GM21528 (cell line): ENCODE measurements at regions not wholly inside any gene's neighbourhood (a gene's known extent, or its start where the extent isn't known, plus 50 kb on each side); places are given as distances from the start of the nearest gene placed in this dataset.
"Not testable (repeated sequence)": the region's sequence is repeated elsewhere in the genome, so short reads cannot be mapped to it uniquely, and the experiment has no call there.

Experiments
- ATAC-seq: cut with Tn5 transposase; IDR thresholded peaks from one replicate; pipeline ENCODE4 v1.9.1; 2021; ENCODE audit warnings: mild to moderate bottlenecking, moderate library complexity; ENCODE audit not compliant: unreplicated experiment, low FRiP score

DNA sequence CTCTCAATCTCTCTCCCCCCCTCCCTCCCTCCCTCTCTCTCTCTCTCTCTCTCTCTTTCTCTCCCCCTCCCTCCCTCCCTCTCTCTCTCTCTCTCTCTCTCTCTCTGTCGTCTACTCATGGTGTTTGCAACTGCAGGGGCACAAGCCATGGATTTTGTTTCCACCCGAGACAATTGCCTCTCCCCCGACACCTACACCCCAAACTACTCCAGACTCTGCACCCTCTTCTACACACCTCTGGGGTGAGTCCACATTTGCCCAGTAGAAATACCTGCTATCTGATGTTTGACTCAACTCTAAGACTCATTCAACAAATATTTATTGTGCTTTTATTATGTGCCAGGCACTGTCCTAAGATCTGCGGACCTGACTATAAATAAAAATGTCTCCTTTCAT, 93.7 kb downstream of the TMEM17 start:
- no peak for ATAC-seq

GRCh38 chr2:62410926-62411456, 95.0 kb downstream of the TMEM17 start:
- no peak for ATAC-seq

- ATAC-seq, result no peak
These were observed 96.0 kb downstream of the TMEM17 start for GRCh38 chr2:62410015-62410453.

- no peak for ATAC-seq
These were observed 96.6 kb downstream of the TMEM17 start for GRCh38 chr2:62409442-62409841.

DNA sequence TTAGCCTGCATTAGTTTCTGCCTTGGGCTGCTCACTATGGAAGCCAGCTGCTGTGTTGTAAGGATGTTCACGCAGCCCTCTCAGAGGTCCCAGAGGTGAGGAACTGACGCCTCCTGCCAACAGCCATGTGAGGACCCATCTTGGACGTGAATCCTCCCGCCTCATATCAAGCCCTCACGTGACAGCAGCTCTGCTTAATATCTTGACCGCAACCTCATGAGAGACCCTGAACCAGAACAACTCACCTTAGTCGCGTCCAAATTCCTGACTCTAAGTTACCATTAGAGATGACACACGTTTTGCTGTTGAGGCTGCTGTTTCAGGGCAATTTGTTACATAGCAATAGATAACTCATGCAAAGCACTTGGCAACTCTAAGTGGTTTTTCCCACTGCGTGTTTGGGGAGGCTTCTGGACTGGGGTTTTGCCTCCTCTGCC, 97.7 kb downstream of the TMEM17 start:
- ATAC-seq, result no peak

DNA sequence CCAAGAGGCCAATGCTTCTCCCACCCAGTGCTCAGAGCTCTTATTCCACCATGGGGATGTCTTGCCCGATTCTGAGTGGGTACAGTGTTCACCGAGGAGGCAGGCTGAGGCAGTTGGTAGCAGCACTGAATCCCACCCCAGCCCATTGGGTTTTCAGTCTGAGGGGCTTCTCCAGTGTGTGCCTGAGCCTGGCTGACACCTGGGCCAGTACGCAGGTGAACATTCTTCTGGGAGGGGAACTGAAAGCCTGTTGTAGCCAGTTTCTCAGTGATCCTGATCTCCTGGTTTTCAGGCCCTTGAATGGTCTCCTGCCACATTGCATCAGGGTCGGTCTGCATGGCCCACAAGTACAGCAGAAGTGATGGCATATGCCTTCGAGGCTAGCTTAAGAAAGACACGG, 98.2 kb downstream of the TMEM17 start:
- ATAC-seq, result no peak

GRCh38 chr2:62407401-62407800, 98.6 kb downstream of the TMEM17 start:
- ATAC-seq, result no peak

DNA sequence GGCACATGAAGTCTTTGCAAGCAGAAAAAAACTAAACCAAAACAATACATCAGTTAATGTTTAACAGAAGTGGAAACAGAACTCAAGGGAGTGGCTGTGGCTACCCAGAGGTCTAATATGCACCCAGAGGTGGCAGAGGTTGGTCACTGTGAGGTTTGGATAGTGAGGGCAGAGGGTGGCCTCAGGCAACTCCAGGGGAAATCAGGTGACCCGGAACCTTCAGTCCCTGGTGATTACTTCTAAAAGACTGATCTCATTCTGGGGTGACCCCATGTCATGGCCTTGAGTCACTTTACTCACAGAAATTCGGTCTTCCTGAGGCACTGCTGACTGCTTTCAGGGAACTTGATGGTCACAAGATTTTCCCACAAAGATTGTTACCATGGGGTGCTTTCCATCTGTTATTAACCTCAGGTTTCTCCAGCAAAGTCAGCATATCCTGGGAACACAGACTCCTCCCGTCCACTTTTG, 99.4 kb downstream of the TMEM17 start:
- ATAC-seq, result no peak

DNA sequence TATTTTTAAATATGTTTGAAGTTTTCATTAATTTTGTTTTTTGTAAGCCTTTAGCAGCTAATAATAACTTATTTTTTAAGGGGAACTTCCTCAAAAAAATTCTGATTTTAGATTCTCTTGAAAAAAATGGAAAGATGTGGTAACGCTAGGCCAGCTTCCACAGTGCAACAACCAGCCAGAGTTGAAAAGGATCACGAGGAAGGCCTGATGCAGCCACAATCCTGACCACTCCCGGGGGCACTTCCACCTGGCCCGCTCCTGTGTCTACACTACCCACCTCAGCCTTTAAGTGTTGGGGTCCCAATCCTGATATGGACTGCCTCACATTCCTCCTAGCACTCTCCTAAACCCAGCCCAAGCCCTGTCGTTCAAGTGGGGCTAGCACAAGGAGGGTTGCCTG, 101.1 kb downstream of the TMEM17 start:
- ATAC-seq, result no peak

GRCh38 chr2:62402156-62402555, 103.8 kb downstream of the TMEM17 start:
- ATAC-seq, result no peak

DNA sequence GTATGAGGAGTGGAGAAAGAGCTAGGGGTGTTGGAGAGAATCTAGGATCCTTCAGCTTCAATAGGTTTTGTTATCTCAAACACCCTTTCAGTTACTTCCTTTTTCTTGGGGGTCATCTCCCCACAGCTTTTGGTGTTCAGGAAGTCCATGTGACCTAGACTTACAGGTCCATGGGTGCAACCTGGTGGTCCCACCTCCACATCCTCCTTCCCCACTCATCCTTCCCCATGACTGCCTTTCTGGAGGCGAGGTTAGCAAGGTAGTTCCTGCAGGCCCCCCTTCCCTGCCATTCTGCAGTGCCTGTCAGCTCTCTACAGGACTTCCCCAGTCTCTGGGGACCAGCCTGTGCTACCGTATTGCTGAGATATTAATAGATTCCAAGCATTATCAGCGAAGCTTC, 107.6 kb downstream of the TMEM17 start:
- ATAC-seq, result no peak

DNA sequence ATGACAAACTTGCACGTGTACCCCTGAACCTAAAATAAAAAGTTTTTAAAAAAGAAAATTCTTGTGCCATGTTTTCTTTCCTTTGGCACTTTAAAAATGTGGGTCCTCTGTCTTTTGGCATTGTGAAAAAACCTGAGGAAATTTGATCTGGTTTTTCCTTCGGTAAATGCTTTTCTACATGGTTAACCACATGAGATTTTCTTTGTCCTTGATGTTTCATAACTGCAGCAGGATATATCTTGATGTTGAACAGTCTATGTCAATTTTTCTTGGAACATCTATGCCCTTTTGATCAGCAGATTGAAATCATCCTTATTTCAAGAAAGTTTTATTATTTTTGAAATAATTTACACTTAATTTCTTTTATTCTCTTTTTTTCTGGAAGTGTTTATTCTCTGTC, 109.1 kb downstream of the TMEM17 start:
- no peak for ATAC-seq

GRCh38 chr2:62393293-62393692, 112.7 kb downstream of the TMEM17 start:
- no peak for ATAC-seq

DNA sequence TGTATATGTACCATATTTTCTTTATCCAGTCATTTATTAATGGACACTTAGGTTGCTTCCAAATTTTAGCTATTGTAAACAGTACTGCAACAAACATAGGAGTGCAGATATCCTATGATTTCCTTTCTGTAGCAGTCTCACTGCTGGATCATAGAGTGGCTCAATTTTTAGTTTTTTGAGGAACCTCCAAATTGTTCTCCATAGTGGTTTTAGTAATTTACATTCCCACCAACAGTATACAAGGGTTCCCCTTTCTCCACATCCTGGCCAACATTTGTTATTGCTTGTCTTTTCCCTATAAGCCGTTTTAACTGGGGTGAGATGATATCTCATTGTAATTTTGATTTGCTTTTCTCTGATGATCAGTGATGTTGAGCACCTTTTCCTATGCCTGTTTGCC, 114.3 kb downstream of the TMEM17 start:
- no peak for ATAC-seq

GRCh38 chr2:62386378-62386777, 119.6 kb downstream of the TMEM17 start:
- ATAC-seq, result not testable (repeated sequence)

DNA sequence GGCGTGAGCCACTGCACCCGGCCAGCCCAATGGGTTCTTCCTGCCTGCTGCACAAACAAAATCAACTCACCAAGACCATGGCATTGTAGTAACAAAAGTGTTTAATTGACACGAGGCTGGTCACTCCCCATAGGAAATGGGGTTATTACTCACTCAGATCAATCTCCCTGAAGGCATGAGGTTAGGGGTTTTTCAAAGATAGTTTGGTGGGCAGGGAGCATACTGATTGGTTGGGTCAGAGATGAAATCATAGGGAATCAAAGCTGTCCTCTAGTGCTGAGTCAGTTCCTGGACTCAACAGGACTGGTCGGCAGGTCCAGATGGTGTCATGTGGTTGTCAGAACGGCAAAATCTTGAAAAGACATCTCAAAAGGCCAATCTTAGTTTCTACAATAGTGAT, 122.1 kb downstream of the TMEM17 start:
- no peak for ATAC-seq

DNA sequence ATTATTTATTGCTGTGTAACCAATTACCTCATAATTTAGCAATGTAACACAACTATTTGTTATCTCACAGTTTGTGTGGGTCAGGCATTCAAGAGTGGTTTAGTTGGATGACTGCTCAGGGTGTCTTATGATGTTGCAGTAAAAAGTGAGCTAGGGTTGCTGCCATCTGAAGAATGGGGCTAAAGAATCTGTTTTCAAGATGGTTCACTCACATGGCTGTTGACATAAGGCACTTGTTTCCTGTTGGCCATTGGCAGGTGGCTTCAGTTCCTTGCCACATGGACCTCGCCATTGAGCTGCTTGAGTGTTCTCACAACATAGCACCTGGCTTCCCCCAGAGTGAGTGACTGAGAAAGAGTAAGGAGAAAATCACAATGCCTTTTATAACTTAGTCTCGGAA, 123.2 kb downstream of the TMEM17 start:
- ATAC-seq, result no peak

- ATAC-seq, result no peak
These were observed 123.9 kb downstream of the TMEM17 start for GRCh38 chr2:62382122-62382521.

DNA sequence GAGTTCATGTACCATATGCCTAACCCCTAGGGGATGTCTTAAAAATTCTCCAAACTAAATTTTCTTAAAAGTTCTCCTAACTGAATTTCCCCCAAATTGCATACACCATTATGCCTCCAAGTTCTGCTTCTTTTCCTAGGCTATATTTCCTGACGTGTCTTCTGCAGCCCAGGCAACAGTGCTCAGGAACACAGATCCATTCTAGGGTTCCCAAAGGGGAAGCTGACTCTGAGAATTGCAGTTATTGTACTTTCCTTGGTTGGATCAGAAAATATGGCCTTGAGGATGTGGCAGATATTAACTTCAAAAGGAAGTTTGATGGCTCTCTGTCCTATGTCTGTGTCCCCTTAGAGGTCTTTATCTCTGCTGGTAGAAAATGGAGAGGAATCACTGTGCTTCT, 124.3 kb downstream of the TMEM17 start:
- ATAC-seq, result no peak

- ATAC-seq, result no peak
These were observed 126.4 kb downstream of the TMEM17 start for GRCh38 chr2:62379566-62379965.

DNA sequence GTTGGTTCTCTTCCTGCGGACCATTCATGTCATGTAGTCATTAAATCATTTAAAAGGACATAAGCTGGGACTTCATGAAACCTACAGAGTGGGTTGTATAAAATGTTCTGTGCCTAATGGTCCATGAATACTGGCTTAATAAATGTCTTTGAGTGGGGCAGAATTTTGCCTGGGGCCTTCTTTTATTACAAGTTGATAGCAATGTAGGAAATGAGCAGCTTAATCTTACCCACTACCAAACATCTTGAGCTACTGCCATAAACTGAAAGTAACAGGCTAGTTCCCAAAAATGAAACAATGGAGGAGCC, 130.9 kb downstream of the TMEM17 start:
- ATAC-seq, result no peak

DNA sequence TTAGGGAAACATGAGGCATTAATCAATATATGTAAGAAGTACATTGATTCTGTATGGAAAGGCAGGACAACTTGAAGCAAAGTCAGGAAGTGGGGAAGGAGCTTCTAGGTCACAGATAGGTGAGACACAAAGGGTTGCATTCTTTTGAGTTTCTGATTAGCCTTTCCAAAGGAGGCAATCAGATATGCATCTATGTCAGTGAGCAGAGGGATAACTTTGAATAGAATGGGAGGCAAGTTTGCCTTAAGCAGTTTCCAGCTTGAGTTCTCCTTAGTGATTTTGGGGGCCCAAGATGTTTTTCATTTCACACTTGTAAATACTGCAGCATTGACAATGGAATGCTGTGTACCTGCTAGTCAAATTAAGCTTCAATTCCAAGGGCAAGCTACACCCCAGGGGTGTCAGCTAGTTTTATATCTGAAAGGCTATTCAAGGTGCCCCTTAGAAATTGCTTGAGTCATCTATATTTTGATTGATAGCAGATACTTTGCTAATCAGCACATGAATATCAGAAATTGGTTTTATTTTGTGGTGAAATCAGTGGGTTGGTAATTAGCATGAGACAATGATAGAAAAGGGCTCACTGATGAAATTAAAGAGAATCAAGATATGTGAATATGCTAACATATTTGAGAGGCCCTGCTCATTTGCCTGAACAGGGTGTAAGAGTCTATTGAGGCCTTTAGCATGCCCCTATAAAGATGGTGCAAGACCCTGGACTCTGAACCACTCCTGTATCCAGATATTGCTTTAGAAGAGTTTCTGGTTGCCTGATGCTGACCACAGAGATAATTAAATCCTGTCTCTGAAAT, 131.5 kb downstream of the TMEM17 start:
- ATAC-seq, result no peak
